Neural progenitor cell (in vitro differentiated cells): ENCODE measurements at regions not wholly inside any gene's neighbourhood (a gene's known extent, or its start where the extent isn't known, plus 50 kb on each side); places are given as distances from the start of the nearest gene placed in this dataset.

Experiments
- DNase-seq: peaks from one replicate; pipeline ENCODE4 v3.0.0-alpha.2; 2016; ENCODE audit warnings: low spot score
- H2AFZ ChIP-seq: fragments of 200-600 bp; sonication (generic); replicated peaks from 2 replicates; pipeline ENCODE4 v1.6.1; 2016; ENCODE audit warnings: antibody characterized with exemption
- H3F3A ChIP-seq: fragments of 200-600 bp; sonication (generic); 2 replicates; pipeline ENCODE4 v1.6.1; 2016; ENCODE audit warnings: antibody characterized with exemption, low read depth
- H3K27ac ChIP-seq: fragments of 200-600 bp; sonication (generic); 2 replicates; pipeline ENCODE4 v1.5.1; 2016; ENCODE audit warnings: mild to moderate bottlenecking
- H3K27me3 ChIP-seq: fragments of 200-600 bp; sonication (generic); 2 replicates; pipeline ENCODE4 v1.6.1; 2016; ENCODE audit warnings: mild to moderate bottlenecking, moderate library complexity
- H3K36me3 ChIP-seq: fragments of 200-600 bp; sonication (generic); 2 replicates; pipeline ENCODE4 v1.5.1; 2016
- H3K4me1 ChIP-seq: fragments of 200-600 bp; sonication (generic); 2 replicates; pipeline ENCODE4 v1.6.1; 2016; ENCODE audit warnings: mixed run types
- H3K4me2 ChIP-seq: fragments of 200-600 bp; sonication (generic); 2 replicates; pipeline ENCODE4 v1.6.1; 2016
- H3K4me3 ChIP-seq: fragments of 200-600 bp; sonication (generic); 2 replicates; pipeline ENCODE4 v1.5.1; 2016
- H3K79me2 ChIP-seq: fragments of 200-600 bp; sonication (generic); 2 replicates; pipeline ENCODE4 v1.6.1; 2016; ENCODE audit warnings: low read depth
- H3K9ac ChIP-seq: fragments of 200-600 bp; sonication (generic); 2 replicates; pipeline ENCODE4 v1.6.1; 2016
- H3K9me3 ChIP-seq: fragments of 200-600 bp; sonication (generic); 2 replicates; pipeline ENCODE4 v1.5.1; 2016; ENCODE audit warnings: low read depth
- H4K20me1 ChIP-seq: fragments of 200-600 bp; sonication (generic); 2 replicates; pipeline ENCODE4 v1.6.1; 2016; ENCODE audit warnings: low read depth
- H3K27ac Mint-ChIP-seq: 3 replicates; pipeline ENCODE4 v1.8.0; 2021; ENCODE audit warnings: mixed read lengths
- H3K27me3 Mint-ChIP-seq: 2 replicates; pipeline ENCODE4 v1.8.0; 2022; ENCODE audit warnings: low read depth, mild to moderate bottlenecking, inconsistent platforms, moderate library complexity, mixed read lengths; ENCODE audit not compliant: insufficient read depth
- H3K36me3 Mint-ChIP-seq: 3 replicates; pipeline ENCODE4 v1.8.0; 2021; ENCODE audit warnings: mixed read lengths
- H3K4me1 Mint-ChIP-seq: 3 replicates; pipeline ENCODE4 v1.8.0; 2021; ENCODE audit warnings: mixed read lengths
- H3K4me3 Mint-ChIP-seq: 3 replicates; pipeline ENCODE4 v1.8.0; 2021; ENCODE audit warnings: mild to moderate bottlenecking, moderate library complexity, mixed read lengths
- H3K9me3 Mint-ChIP-seq: 3 replicates; pipeline ENCODE4 v1.8.0; 2020; ENCODE audit warnings: mixed read lengths
- CTCF ChIP-seq: fragments of 200-600 bp; sonication (generic); IDR thresholded peaks from 2 replicates; pipeline ENCODE4 v1.5.1; 2017; ENCODE audit warnings: antibody characterized with exemption, mild to moderate bottlenecking
- EZH2 ChIP-seq: fragments of 200-600 bp; sonication (generic); IDR thresholded peaks from 2 replicates; pipeline ENCODE4 v1.6.1; 2017; ENCODE audit warnings: antibody characterized with exemption, mild to moderate bottlenecking, moderate library complexity
- EZH2phosphoT487 ChIP-seq: fragments of 200-600 bp; sonication (generic); IDR thresholded peaks from 2 replicates; pipeline ENCODE4 v1.6.1; 2017; ENCODE audit warnings: antibody characterized with exemption

DNA sequence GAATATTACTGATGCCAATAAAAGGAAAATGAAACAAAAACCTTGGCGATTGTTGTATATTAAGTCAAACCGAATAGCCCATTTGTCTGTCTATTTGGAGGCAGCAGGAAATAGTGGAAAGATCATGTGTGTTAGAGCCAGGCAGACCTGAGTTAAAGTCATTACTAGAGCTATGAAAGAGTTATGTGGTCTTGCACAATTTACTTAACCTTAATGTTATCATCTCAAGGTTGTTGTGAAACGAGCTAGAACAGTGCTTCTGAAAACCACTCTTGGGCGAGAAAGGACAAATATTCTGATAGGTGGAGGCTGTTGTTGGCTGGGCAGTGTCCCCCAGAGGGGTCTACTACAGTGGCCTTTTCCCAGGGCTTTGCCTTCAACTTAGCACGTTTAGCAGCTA lies 60.0 kb upstream of the NUP160 start:
- Histone ChIP-seq H3K36me3 (no peaks in the 10 kb centered on the region), H3K9me3 (no peaks in the 10 kb centered on the region), H3K9ac (no peak overlapping the region), H3K27ac (no peak overlapping the region), H3K4me2 (no peak overlapping the region), H4K20me1 (no peaks in the 10 kb centered on the region), H3K27me3 (no peaks in the 10 kb centered on the region), H3K4me3 (no peak overlapping the region), H3K79me2 (no peaks in the 10 kb centered on the region), H3K4me1 (no peaks in the 10 kb centered on the region), H2AFZ (no peak overlapping the region), H3F3A (no peaks in the 10 kb centered on the region)
- TF ChIP-seq CTCF (no peak), EZH2 (no peak), EZH2phosphoT487 (no peak)
- DNase-seq: no peak
- Mint-ChIP-seq H3K4me1 (no peaks in the 10 kb centered on the region), H3K27me3 (no peaks in the 10 kb centered on the region), H3K4me3 (no peak overlapping the region), H3K36me3 (no peaks in the 10 kb centered on the region), H3K27ac (no peak overlapping the region), H3K9me3 (no peaks in the 10 kb centered on the region)

DNA sequence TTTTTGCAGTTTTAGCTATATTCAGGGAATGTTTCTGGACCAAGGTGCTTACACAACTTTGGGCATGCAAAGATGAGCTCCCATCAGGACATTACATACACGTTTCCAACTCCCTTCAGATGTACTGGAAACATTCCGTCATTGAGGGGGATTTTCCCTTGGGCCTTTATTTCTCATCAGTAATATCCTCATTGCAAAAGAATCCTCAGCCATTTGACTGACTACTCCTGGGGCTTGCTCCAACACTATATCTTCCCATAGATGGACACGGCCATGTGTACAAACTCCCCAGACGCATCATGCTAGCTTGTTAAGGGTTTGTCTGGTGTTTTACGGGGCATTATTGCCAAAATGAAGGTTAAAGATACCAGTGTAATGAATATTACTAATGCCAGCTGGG lies 59.3 kb upstream of the NUP160 start:
- TF ChIP-seq EZH2phosphoT487 (no peak), EZH2 (no peak), CTCF (no peak)
- no peak overlapping the region for H3K4me3 Mint-ChIP-seq
- Histone ChIP-seq H3K4me1 (no peaks in the 10 kb centered on the region), H3K9ac (no peak overlapping the region), H3K4me2 (no peak overlapping the region), H3K4me3 (no peak overlapping the region), H3K27me3 (no peaks in the 10 kb centered on the region), H3F3A (no peaks in the 10 kb centered on the region), H3K9me3 (no peaks in the 10 kb centered on the region), H3K79me2 (no peaks in the 10 kb centered on the region), H3K27ac (no peak overlapping the region), H2AFZ (no peak overlapping the region), H4K20me1 (no peaks in the 10 kb centered on the region), H3K36me3 (no peaks in the 10 kb centered on the region)
- no peak for DNase-seq
- H3K27me3 Mint-ChIP-seq: no peaks in the 10 kb centered on the region
- no peaks in the 10 kb centered on the region for H3K9me3 Mint-ChIP-seq
- H3K36me3 Mint-ChIP-seq: no peaks in the 10 kb centered on the region
- no peaks in the 10 kb centered on the region for H3K4me1 Mint-ChIP-seq
- H3K27ac Mint-ChIP-seq: no peak overlapping the region

DNA sequence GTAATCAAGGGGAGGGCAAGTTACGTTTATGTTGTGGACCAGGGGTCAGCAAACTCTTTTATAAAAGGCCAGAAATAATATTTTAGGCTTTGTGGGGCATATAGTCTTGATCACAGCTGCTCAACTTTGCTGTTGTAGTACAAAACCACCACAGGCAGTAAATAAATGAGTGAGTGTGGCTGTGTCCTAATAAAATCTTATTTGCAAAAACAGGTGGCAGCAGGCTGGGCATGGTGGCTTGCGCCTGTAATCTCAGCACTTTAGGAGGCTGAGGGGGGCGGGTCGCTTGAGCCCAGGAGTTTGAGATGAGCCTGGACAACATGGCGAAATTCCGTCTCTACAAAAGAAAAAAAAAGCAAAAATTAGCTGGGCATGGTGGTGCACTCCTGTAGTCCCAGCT lies 57.9 kb upstream of the NUP160 start:
- H3F3A ChIP-seq: no peaks in the 10 kb centered on the region
- no peak for DNase-seq
- H3K9me3 ChIP-seq: no peaks in the 10 kb centered on the region
- no peaks in the 10 kb centered on the region for H3K27me3 ChIP-seq
- H3K4me2 ChIP-seq: no peak overlapping the region
- H3K36me3 ChIP-seq: no peaks in the 10 kb centered on the region
- H3K27ac Mint-ChIP-seq: no peak overlapping the region
- TF ChIP-seq EZH2phosphoT487 (no peak), CTCF (no peak), EZH2 (no peak)
- no peak overlapping the region for H3K27ac ChIP-seq
- H3K79me2 ChIP-seq: no peaks in the 10 kb centered on the region
- no peak overlapping the region for H3K4me3 ChIP-seq
- no peaks in the 10 kb centered on the region for H3K9me3 Mint-ChIP-seq
- H3K4me1 Mint-ChIP-seq: no peaks in the 10 kb centered on the region
- H3K27me3 Mint-ChIP-seq: no peaks in the 10 kb centered on the region
- H3K4me1 ChIP-seq: no peaks in the 10 kb centered on the region
- no peak overlapping the region for H2AFZ ChIP-seq
- no peaks in the 10 kb centered on the region for H4K20me1 ChIP-seq
- H3K36me3 Mint-ChIP-seq: no peaks in the 10 kb centered on the region
- H3K4me3 Mint-ChIP-seq: no peak overlapping the region
- no peak overlapping the region for H3K9ac ChIP-seq
